ENCODE measurements at regions not wholly inside any gene's neighbourhood (a gene's known extent, or its start where the extent isn't known, plus 50 kb on each side); places are given as distances from the start of the nearest gene placed in this dataset.

DNA sequence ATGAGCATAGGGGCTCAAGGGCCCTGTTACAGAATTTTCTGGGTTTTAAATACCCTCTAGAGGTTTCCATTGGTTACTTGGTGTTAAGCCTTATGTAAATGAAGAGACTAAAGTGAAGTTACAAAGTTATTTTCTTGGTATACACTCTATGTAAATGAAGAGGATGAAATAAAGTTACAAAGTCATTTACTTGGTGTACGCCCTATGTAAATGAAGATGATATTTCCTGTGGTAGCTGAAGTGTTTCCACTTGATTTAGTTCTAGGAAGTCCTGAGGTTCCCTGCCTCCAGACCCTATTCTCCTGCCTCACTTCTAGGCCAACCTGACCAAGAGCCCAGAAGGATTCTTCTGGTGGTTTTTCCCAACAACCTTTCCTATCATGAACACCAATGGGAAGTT, 126.1 kb downstream of the SPTSSA start:
- Histone ChIP-seq H3K36me3 (replicated peaks) (no peaks in the 10 kb centered on the region), H3K4me3 (ENCODE audit: low read depth, low read length) (no peak overlapping the region), H3K27me3 (replicated peaks) (no peaks in the 10 kb centered on the region), H3K27ac (no peak overlapping the region)
- no peak for DNase-seq
- in situ Hi-C loops (cut with HindIII; ENCODE audit: low pct_ligation_motif_present, low sequenced_read_pairs): no loop called here
- TF ChIP-seq, protein P1, sequence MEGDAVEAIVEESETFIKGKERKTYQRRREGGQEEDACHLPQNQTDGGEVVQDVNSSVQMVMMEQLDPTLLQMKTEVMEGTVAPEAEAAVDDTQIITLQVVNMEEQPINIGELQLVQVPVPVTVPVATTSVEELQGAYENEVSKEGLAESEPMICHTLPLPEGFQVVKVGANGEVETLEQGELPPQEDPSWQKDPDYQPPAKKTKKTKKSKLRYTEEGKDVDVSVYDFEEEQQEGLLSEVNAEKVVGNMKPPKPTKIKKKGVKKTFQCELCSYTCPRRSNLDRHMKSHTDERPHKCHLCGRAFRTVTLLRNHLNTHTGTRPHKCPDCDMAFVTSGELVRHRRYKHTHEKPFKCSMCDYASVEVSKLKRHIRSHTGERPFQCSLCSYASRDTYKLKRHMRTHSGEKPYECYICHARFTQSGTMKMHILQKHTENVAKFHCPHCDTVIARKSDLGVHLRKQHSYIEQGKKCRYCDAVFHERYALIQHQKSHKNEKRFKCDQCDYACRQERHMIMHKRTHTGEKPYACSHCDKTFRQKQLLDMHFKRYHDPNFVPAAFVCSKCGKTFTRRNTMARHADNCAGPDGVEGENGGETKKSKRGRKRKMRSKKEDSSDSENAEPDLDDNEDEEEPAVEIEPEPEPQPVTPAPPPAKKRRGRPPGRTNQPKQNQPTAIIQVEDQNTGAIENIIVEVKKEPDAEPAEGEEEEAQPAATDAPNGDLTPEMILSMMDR (IDR thresholded peaks at IDR 0.05; ENCODE audit: low read depth, low read length, missing control alignments): no peak

DNA sequence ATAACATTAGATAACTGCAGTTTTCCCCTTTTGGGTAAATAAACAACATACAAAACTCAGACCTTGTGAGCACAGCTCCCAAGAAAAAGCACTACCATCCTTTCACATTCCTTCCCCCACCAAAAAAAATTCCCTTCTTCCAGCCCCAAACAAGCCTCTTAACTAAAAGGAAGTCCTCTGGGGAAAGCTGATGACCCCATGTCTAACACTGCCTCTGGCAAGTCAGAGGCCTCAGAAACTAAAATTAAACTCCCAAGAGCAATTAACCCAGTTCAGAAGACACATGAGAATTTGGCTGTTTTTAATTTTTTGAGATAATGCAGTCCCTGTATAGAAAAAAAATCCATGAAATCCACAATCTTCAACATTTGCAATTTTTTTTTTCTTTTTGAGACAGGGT, 127.7 kb downstream of the SPTSSA start:
- in situ Hi-C loops (cut with HindIII; ENCODE audit: low pct_ligation_motif_present, low sequenced_read_pairs): no loop called here
- TF ChIP-seq, protein P1 (IDR thresholded peaks at IDR 0.05; ENCODE audit: low read depth, low read length, missing control alignments): no peak
- H3K27me3 ChIP-seq (replicated peaks): no peaks in the 10 kb centered on the region
- no peak overlapping the region for H3K27ac ChIP-seq
- no peak for DNase-seq
- H3K4me3 ChIP-seq (ENCODE audit: low read depth, low read length): no peak overlapping the region
- no peaks in the 10 kb centered on the region for H3K36me3 ChIP-seq (replicated peaks)

- in situ Hi-C loops (cut with HindIII; ENCODE audit: low pct_ligation_motif_present, low sequenced_read_pairs): no loop called here
- TF ChIP-seq, protein P1 (IDR thresholded peaks at IDR 0.05; ENCODE audit: low read depth, low read length, missing control alignments): peak; percentile 91
- Histone ChIP-seq H3K36me3 (replicated peaks) (no peaks in the 10 kb centered on the region), H3K4me3 (ENCODE audit: low read depth, low read length) (no peak overlapping the region), H3K27me3 (replicated peaks) (no peaks in the 10 kb centered on the region), H3K27ac (no peak overlapping the region)
- peak; percentile 33 for DNase-seq
Measured at GRCh38 chr14:34331728-34332623, 130.1 kb downstream of the SPTSSA start.

GRCh38 chr14:34330846-34331245, 131.2 kb downstream of the SPTSSA start:
- TF ChIP-seq, protein P1 (IDR thresholded peaks at IDR 0.05; ENCODE audit: low read depth, low read length, missing control alignments): no peak
- Histone ChIP-seq H3K27me3 (replicated peaks) (no peaks in the 10 kb centered on the region), H3K36me3 (replicated peaks) (no peaks in the 10 kb centered on the region), H3K4me3 (ENCODE audit: low read depth, low read length) (no peak overlapping the region), H3K27ac (no peak overlapping the region)
- no peak for DNase-seq
- in situ Hi-C loops (cut with HindIII; ENCODE audit: low pct_ligation_motif_present, low sequenced_read_pairs): no loop called here

DNA sequence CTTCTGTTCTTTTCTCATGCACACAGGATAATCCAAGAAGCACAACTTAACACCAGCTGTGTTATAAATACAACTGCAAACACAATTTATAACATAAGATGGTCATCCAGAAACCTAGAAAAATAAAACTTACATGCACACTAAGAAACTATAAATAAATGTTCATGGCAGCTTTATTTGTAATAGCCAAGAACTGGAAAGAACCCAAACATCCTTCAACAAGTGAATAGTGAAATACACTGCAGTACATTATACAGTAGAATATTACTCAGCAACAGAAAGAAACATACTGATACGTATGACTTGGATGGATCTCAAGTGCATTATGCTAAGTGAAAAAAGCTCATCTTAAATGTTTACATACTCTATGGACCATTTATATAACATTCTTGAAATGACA, 132.7 kb downstream of the SPTSSA start:
- Histone ChIP-seq H3K36me3 (replicated peaks) (no peaks in the 10 kb centered on the region), H3K4me3 (ENCODE audit: low read depth, low read length) (no peak overlapping the region), H3K27ac (no peak overlapping the region), H3K27me3 (replicated peaks) (no peaks in the 10 kb centered on the region)
- DNase-seq: no peak
- TF ChIP-seq, protein P1 (IDR thresholded peaks at IDR 0.05; ENCODE audit: low read depth, low read length, missing control alignments): no peak
- in situ Hi-C loops (cut with HindIII; ENCODE audit: low pct_ligation_motif_present, low sequenced_read_pairs): no loop called here

All from brain microvascular endothelial cell (primary cell).